ENCODE measurements at regions not wholly inside any gene's neighbourhood (a gene's known extent, or its start where the extent isn't known, plus 50 kb on each side); places are given as distances from the start of the nearest gene placed in this dataset.

DNA sequence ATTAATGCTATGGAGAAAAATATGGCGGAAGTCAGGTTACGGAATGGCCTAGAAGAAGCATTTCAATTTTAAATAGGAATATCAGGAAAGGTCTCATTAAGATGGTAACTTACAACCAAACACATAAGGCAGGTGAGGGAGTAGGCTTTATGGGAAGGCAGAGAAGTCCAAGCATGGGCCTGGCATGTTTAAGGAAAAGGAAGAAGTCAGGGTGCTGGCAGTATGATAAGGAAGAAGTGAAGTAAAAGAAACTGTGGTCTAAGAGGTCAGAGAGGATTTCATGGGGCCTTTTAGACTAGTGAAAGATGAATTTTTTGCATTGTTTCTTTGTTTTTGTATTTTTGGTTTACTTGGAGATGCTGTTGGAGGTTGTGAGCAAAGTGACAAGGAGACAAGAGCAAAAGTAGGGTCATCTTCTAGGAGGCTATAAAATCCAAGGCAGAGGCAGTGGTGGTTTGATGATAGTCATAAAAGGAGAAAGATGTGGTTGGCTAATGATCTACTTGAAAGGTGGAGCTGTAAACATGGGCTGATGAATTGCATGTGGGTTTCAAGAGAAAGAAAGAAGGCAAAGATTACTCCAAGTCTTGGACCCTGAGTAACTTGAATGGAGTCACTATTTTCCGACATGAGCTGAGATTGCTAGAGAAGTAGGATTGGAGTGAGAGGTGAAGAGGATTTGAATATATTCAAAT is 354.3 kb downstream of the GPD2 start:
- TF ChIP-seq CTCF (conservative IDR thresholded peaks at IDR 0.05; ENCODE audit: low read depth in 2 of 2) (no peak), EZH2phosphoT487 (IDR thresholded peaks at IDR 0.05; ENCODE audit: unreplicated experiment) (no peak), EZH2 (IDR thresholded peaks at IDR 0.05; ENCODE audit: low read depth, unreplicated experiment) (no peak), ZNF114 (CRISPR knock-in tag; IDR thresholded peaks at IDR 0.05) (no peak), JUNB (IDR thresholded peaks at IDR 0.05; ENCODE audit: unreplicated experiment) (no peak), REST (IDR thresholded peaks at IDR 0.05; ENCODE audit: unreplicated experiment) (no peak)
